C4-2B (cell line): ENCODE measurements at regions not wholly inside any gene's neighbourhood (a gene's known extent, or its start where the extent isn't known, plus 50 kb on each side); places are given as distances from the start of the nearest gene placed in this dataset.

ENCODE experiments used
- ZFX ChIP-seq: fragments of 450-650 bp; IDR thresholded peaks from 2 replicates; pipeline ENCODE4 v1.6.1; 2017
- TF ChIP-seq, protein P1 (sequence below): fragments of 450-650 bp; conservative IDR thresholded peaks from 2 replicates; pipeline ENCODE4 v1.5.1; 2017; ENCODE audit warnings: mild to moderate bottlenecking

DNA sequence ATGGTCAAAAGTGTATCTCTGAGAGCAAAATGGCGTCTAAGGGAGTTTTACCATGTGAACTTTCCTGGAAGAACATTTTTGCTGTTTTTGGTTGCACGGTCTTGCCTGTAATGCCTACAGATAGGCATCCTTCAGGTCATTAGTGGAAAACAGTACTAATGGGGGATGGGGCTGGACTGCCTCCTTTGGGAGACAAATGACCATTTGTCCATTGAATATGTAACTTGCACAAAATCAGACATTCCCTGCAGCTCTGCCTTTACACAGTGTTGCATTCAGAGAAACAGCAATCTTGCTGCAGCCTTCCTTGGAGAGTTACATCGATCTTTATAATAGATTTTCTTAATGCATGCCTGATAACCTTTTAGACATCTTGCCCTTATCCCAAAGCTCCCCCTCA, 138.5 kb upstream of the EGFLAM start:
- TF ChIP-seq, protein P1, sequence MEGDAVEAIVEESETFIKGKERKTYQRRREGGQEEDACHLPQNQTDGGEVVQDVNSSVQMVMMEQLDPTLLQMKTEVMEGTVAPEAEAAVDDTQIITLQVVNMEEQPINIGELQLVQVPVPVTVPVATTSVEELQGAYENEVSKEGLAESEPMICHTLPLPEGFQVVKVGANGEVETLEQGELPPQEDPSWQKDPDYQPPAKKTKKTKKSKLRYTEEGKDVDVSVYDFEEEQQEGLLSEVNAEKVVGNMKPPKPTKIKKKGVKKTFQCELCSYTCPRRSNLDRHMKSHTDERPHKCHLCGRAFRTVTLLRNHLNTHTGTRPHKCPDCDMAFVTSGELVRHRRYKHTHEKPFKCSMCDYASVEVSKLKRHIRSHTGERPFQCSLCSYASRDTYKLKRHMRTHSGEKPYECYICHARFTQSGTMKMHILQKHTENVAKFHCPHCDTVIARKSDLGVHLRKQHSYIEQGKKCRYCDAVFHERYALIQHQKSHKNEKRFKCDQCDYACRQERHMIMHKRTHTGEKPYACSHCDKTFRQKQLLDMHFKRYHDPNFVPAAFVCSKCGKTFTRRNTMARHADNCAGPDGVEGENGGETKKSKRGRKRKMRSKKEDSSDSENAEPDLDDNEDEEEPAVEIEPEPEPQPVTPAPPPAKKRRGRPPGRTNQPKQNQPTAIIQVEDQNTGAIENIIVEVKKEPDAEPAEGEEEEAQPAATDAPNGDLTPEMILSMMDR, result no peak
- TF ChIP-seq ZFX, result no peak
